Dedifferentiated amniotic fluid mesenchymal stem cell (primary cell): ENCODE measurements at regions not wholly inside any gene's neighbourhood (a gene's known extent, or its start where the extent isn't known, plus 50 kb on each side); places are given as distances from the start of the nearest gene placed in this dataset.
A peak's percentile ranks its signal among the peaks of the same experiment; 100 is the strongest.

Source experiments
- DNase-seq: peaks from one replicate; pipeline ENCODE4 v3.0.0-alpha.2; 2016; ENCODE audit errors: extremely low spot score

GRCh38 chr6:55696501-55696900, 117.5 kb upstream of the HMGCLL1 start:
- no peak for DNase-seq

- no peak for DNase-seq
These were observed 117.0 kb upstream of the HMGCLL1 start for GRCh38 chr6:55696041-55696440.

- no peak for DNase-seq
These were observed 115.8 kb upstream of the HMGCLL1 start for GRCh38 chr6:55694759-55695158.

- DNase-seq: peak; percentile 86
These were observed 115.2 kb upstream of the HMGCLL1 start for GRCh38 chr6:55694148-55694547.

GRCh38 chr6:55679503-55679902, 100.5 kb upstream of the HMGCLL1 start:
- DNase-seq: no peak

- DNase-seq: no peak
These were observed 99.6 kb upstream of the HMGCLL1 start for GRCh38 chr6:55678330-55679224.

GRCh38 chr6:55676736-55677135, 97.7 kb upstream of the HMGCLL1 start:
- DNase-seq: no peak

GRCh38 chr6:55675941-55676340, 96.9 kb upstream of the HMGCLL1 start:
- no peak for DNase-seq

GRCh38 chr6:55674672-55675071, 95.7 kb upstream of the HMGCLL1 start:
- no peak for DNase-seq

- DNase-seq: no peak
These were observed 91.9 kb upstream of the HMGCLL1 start for GRCh38 chr6:55670850-55671413.

- DNase-seq: no peak
These were observed 90.0 kb upstream of the HMGCLL1 start for GRCh38 chr6:55669028-55669427.

- DNase-seq: peak; percentile 16
These were observed 89.6 kb upstream of the HMGCLL1 start for GRCh38 chr6:55668591-55668990.

- no peak for DNase-seq
These were observed 88.3 kb upstream of the HMGCLL1 start for GRCh38 chr6:55667341-55667740.

GRCh38 chr6:55666606-55667225, 87.7 kb upstream of the HMGCLL1 start:
- DNase-seq: no peak

GRCh38 chr6:55666037-55666436, 87.0 kb upstream of the HMGCLL1 start:
- no peak for DNase-seq

GRCh38 chr6:55664591-55665587, 85.9 kb upstream of the HMGCLL1 start:
- no peak for DNase-seq

- no peak for DNase-seq
These were observed 84.9 kb upstream of the HMGCLL1 start for GRCh38 chr6:55663914-55664313.

- peak; percentile 17 for DNase-seq
These were observed 80.3 kb upstream of the HMGCLL1 start for GRCh38 chr6:55659304-55659703.

GRCh38 chr6:55654445-55654844, 75.5 kb upstream of the HMGCLL1 start:
- DNase-seq: no peak

- DNase-seq: no peak
These were observed 73.4 kb upstream of the HMGCLL1 start for GRCh38 chr6:55652429-55652828.

GRCh38 chr6:55651015-55651414, 72.0 kb upstream of the HMGCLL1 start:
- DNase-seq: no peak

- peak; percentile 39 for DNase-seq
These were observed 64.9 kb upstream of the HMGCLL1 start for GRCh38 chr6:55643861-55644260.
